Lung (tissue), 11 donors: ENCODE measurements at regions not wholly inside any gene's neighbourhood (a gene's known extent, or its start where the extent isn't known, plus 50 kb on each side); places are given as distances from the start of the nearest gene placed in this dataset.

ENCODE experiments used
- ATAC-seq: fragments of 200-7000 bp; cut with Tn5 transposase; one replicate; pipeline ENCODE4 v1.9.1; 2020; ENCODE audit warnings: moderate number of reproducible peaks; ENCODE audit not compliant: insufficient read depth, low FRiP score
- DNase-seq, 3 donors: peaks; one replicate each; pipeline ENCODE4 v3.0.0-alpha.2; 2013 to 2017
- H3K27ac ChIP-seq, 2 donors: one replicate each; pipeline ENCODE4 v1.5.1; 2013; ENCODE audit warnings: mild to moderate bottlenecking in 2 of 2, moderate library complexity in 2 of 2, control low read depth in 1 of 2, inconsistent platforms in 1 of 2, low read depth in 1 of 2, low read length in 1 of 2
- H3K27me3 ChIP-seq, 3 donors: one replicate each; pipeline ENCODE4 v1.5.1; 2013; ENCODE audit warnings: low read length in 2 of 3; ENCODE audit not compliant: control insufficient read depth in 3 of 3, insufficient read depth in 3 of 3
- H3K36me3 ChIP-seq, 4 donors: one replicate each; pipeline ENCODE4 v1.5.1; 2013; ENCODE audit warnings: low read length in 4 of 4, mild to moderate bottlenecking in 1 of 4, moderate library complexity in 1 of 4; ENCODE audit not compliant: control insufficient read depth in 4 of 4, insufficient read depth in 4 of 4
- H3K4me1 ChIP-seq, 5 donors: one replicate each; pipeline ENCODE4 v1.5.1; 2013; ENCODE audit warnings: low read length in 5 of 5, mild to moderate bottlenecking in 2 of 5, moderate library complexity in 1 of 5; ENCODE audit not compliant: control insufficient read depth in 5 of 5, insufficient read depth in 5 of 5
- H3K4me3 ChIP-seq: one replicate; pipeline ENCODE4 v1.5.1; 2013; ENCODE audit warnings: mild to moderate bottlenecking, control low read depth, moderate library complexity
- H3K9ac ChIP-seq, 2 donors: one replicate each; pipeline ENCODE4 v1.5.1; 2013; ENCODE audit warnings: low read length in 2 of 2, control low read depth in 1 of 2; ENCODE audit not compliant: insufficient read depth in 1 of 2
- H3K9me3 ChIP-seq, 4 donors: one replicate each; pipeline ENCODE4 v1.5.1; 2013; ENCODE audit warnings: low read length in 3 of 4, mild to moderate bottlenecking in 1 of 4, moderate library complexity in 1 of 4; ENCODE audit not compliant: control insufficient read depth in 4 of 4, insufficient read depth in 3 of 4
- CTCF ChIP-seq: IDR thresholded peaks from 2 replicates; pipeline ENCODE4 v1.5.1; 2012; ENCODE audit warnings: mild to moderate bottlenecking; ENCODE audit errors: control extremely low read depth, extremely low read depth
- WGBS, 2 donors: extraction: QIAGEN DNeasy Blood & Tissue Kit; methylation state at CpG; one replicate each; pipeline ENCODE4 v1.1.7; 2013; 5-methylcytosine and 5-hydroxymethylcytosine counted together
- donor health status: control.
- donor health status: control.
- donor health status: Bipolar disorder and iron deficiency.
- donor health status: healthy.
- donor health status: DM: yes; HTN: yes; CAD: no.

GRCh38 chr15:70493376-70493775 is 270.0 kb downstream of the UACA start:
- Histone ChIP-seq H3K9ac (no peak overlapping the region), H3K4me1 (peaks cover 0 to 20% (median 2%) of the 10 kb centered on the region in 5 donors), H3K27me3 (no peaks in the 10 kb centered on the region), H3K27ac (no peak overlapping the region), H3K4me3 (no peak overlapping the region), H3K9me3 (no peaks in the 10 kb centered on the region), H3K36me3 (no peaks in the 10 kb centered on the region)
- DNase-seq (no peak), ATAC-seq (no peak)
- TF ChIP-seq CTCF: no peak
- WGBS, 2 donors: 93 to 95% methylated on average over 1 of the region's 1 CpG

GRCh38 chr15:70492240-70493177 is 270.8 kb downstream of the UACA start:
- peak; percentile 68 for ATAC-seq
- TF ChIP-seq CTCF: no peak
- DNase-seq: no peak
- no peaks in the 10 kb centered on the region for H3K27me3 ChIP-seq
- 25 to 56% methylated on average over 20 of the region's 20 CpGs for WGBS, 2 donors
- no peak overlapping the region for H3K27ac ChIP-seq
- no peaks in the 10 kb centered on the region for H3K36me3 ChIP-seq
- H3K9ac ChIP-seq: no peak overlapping the region
- H3K4me3 ChIP-seq: no peak overlapping the region
- H3K9me3 ChIP-seq: no peaks in the 10 kb centered on the region
- H3K4me1 ChIP-seq: peaks cover 0 to 20% (median 2%) of the 10 kb centered on the region in 5 donors

DNA sequence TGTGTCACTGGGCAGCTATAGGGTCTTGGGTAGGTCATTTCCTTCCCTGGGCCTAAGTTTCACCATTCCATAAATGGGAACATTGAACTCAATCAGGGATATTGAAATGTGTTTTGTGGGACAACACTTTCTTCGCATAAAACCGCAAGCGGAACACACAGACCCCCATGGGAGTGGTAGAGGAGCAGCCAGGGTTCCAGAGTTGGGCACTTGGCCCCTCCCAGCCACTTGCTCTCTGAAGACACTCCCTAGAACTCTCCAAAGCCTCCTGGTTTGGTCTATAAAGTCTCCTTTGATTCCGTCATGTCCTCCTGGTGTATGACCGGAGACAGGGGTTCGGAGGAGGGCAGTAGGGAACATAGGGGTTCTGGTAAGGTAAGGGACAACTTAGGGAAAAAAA is 271.7 kb downstream of the UACA start:
- Histone ChIP-seq H3K9ac (no peak overlapping the region), H3K27ac (no peak overlapping the region), H3K36me3 (no peaks in the 10 kb centered on the region), H3K4me3 (no peak overlapping the region), H3K9me3 (no peaks in the 10 kb centered on the region), H3K4me1 (peaks cover 0 to 20% (median 2%) of the 10 kb centered on the region in 5 donors), H3K27me3 (no peaks in the 10 kb centered on the region)
- 93 to 97% methylated on average over 6 of the region's 6 CpGs for WGBS, 2 donors
- no peak for DNase-seq
- TF ChIP-seq CTCF: no peak
- ATAC-seq: no peak
